Prostate gland (tissue), 2 donors: ENCODE measurements at regions not wholly inside any gene's neighbourhood (a gene's known extent, or its start where the extent isn't known, plus 50 kb on each side); places are given as distances from the start of the nearest gene placed in this dataset.

Experiments used
- CTCF ChIP-seq, 4 experiments: fragments of 200-600 bp in 2 of 4; fragments of 450-650 bp in 2 of 4; sonication (generic) in 2 of 4; IDR thresholded peaks; 1 replicate in 3 of 4; 2 replicates in 1 of 4; pipeline ENCODE4 v1.5.1; 2016 to 2019; ENCODE audit warnings: antibody characterized with exemption in 4 of 4, mild to moderate bottlenecking in 2 of 4, moderate library complexity in 2 of 4
- POLR2A ChIP-seq: fragments of 450-650 bp; IDR thresholded peaks from one replicate; pipeline ENCODE4 v1.6.1; 2016; ENCODE audit warnings: antibody characterized with exemption, mild to moderate bottlenecking
- POLR2AphosphoS5 ChIP-seq: sonication (generic); formaldehyde crosslinking; IDR thresholded peaks from one replicate; pipeline ENCODE4 v1.6.1; 2017; ENCODE audit warnings: antibody characterized with exemption

GRCh38 chr13:34884366-34884765 is 57.7 kb upstream of the NBEA start:
- no peak for TF ChIP-seq POLR2A
- TF ChIP-seq CTCF (IDR thresholded peaks at IDR 0.05), result no peak
- TF ChIP-seq POLR2AphosphoS5, result no peak
